Tibial nerve (tissue), 4 donors: ENCODE measurements at regions not wholly inside any gene's neighbourhood (a gene's known extent, or its start where the extent isn't known, plus 50 kb on each side); places are given as distances from the start of the nearest gene placed in this dataset.

Experiments used
- CTCF ChIP-seq, 5 experiments: fragments of 200-600 bp in 3 of 5; fragments of 450-650 bp in 2 of 5; sonication (generic) in 3 of 5; IDR thresholded peaks; one replicate each; pipeline ENCODE4 v1.5.1; 2016 to 2019; ENCODE audit warnings: antibody characterized with exemption in 5 of 5, mild to moderate bottlenecking in 3 of 5, moderate library complexity in 2 of 5
- EP300 ChIP-seq, 2 donors: sonication (generic); formaldehyde crosslinking; IDR thresholded peaks; one replicate each; pipeline ENCODE4 v1.6.1; 2017; ENCODE audit warnings: antibody characterized with exemption in 2 of 2, mild to moderate bottlenecking in 1 of 2
- POLR2A ChIP-seq, 2 donors: fragments of 450-650 bp; IDR thresholded peaks; one replicate each; pipeline ENCODE4 v1.6.1; 2017; ENCODE audit warnings: antibody characterized with exemption in 2 of 2, mild to moderate bottlenecking in 2 of 2, moderate library complexity in 2 of 2

- TF ChIP-seq CTCF (IDR thresholded peaks at IDR 0.05) (no peak), EP300 (IDR thresholded peaks at IDR 0.05) (no peak), POLR2A (IDR thresholded peaks at IDR 0.05) (no peak)
Measured at GRCh38 chr6:144712541-144712940, 427.4 kb downstream of the UTRN start.
